HG03159 (cell line): ENCODE measurements at regions not wholly inside any gene's neighbourhood (a gene's known extent, or its start where the extent isn't known, plus 50 kb on each side); places are given as distances from the start of the nearest gene placed in this dataset.

ENCODE experiments used
- ATAC-seq: cut with Tn5 transposase; IDR thresholded peaks from one replicate; pipeline ENCODE4 v1.9.1; 2021; ENCODE audit warnings: mild to moderate bottlenecking, moderate library complexity; ENCODE audit not compliant: unreplicated experiment

DNA sequence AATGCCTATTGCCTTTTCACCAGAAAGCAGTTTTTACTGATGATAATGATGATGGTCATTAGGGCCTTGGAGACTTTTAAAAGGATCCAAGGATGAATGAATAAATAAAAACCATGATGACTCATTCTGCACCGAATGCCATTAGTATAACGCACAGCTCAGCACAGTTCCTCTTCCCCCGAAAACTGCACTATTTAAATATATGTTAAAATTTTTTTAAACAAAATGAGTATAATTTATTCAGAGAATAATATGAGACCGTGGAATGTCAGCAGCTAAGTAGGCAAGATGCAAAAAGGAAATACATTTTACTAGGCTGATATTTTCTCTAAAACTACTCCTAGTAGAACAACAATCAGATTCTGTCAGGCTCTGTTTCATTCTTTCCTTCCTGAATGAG is 83.4 kb upstream of the NANOGP8 start:
- no peak for ATAC-seq

DNA sequence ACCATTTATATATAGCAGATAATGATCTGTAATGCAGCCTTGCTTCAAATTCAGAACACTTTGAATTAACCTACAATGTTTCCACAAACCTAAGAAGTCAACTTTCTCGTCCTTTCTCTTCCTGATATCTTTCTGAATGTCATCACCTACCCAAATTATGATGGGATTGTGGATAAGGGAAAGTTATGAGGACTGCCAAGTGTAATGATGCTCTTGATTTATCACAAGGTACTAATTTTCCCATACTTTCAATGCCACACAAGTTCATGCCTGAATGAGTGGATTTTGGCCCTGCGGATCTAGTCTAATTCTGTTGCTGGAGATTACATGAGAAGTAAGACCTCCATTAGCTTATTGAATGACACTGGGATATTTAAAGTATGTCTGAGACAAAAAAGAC is 82.6 kb upstream of the NANOGP8 start:
- no peak for ATAC-seq

DNA sequence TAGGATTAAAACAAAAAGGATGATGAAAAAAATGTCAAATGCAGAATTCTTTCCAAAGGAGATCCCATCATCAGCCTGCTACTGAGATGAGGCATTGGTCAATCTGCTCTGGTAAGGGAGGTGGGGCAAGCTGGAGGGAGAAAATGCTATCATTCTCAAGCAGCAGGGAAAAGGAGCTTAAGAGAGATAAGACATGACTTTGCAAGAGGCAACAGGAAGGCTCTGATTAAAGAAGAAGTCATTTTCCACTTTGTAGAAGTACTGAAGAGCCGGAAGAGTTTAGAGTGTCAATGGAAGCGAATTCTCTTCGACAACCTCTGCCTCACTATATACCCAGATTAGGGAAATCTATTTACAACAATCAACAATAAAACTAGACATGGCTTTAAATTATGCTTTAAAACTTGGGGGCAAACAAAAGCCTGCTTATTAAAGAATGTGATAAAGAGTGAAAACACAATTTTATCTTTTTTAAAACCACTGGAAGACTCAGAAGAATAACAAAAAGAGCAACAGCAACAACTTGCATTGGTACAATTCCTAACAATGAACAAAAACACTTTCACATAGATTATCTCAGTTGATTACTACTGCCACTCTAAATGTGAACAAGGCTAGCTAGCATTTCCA is 81.8 kb upstream of the NANOGP8 start:
- no peak for ATAC-seq

DNA sequence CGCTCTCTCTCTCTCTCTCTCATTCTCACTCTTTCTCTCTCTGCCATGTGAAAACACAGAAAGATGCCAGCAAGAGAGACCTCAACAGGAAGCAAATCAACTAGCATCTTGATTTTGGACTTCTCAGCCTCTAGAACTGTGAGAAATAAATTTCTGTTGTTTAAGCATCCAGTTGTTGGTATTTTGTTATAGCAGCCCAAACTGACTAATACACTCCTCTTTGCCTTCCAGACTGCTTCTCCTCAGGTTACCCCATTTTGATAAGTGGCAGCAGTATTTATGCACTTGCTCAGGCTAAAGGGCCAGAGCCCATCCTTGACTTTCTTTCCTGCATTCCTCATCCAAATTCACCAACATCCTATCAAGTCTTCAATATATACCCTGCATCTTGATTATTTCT is 76.6 kb upstream of the NANOGP8 start:
- no peak for ATAC-seq

DNA sequence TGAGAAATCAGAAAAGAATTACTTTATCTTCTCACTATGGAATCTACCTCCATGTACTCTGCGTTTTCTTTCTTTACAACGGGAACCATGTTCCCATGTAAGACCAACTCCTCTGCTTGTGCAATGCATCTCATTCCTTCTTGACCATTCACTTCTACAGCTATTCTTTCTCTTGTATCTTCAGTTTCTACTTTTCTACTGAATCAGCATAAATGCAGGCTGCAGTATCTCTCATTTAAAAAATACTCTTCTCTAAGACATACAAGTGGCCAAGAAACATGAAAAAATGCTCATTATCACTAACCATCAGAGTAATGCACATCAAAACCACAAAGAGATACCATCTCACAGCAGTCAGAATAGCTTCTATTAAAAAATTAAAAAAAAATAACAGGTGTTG is 74.1 kb upstream of the NANOGP8 start:
- no peak for ATAC-seq

DNA sequence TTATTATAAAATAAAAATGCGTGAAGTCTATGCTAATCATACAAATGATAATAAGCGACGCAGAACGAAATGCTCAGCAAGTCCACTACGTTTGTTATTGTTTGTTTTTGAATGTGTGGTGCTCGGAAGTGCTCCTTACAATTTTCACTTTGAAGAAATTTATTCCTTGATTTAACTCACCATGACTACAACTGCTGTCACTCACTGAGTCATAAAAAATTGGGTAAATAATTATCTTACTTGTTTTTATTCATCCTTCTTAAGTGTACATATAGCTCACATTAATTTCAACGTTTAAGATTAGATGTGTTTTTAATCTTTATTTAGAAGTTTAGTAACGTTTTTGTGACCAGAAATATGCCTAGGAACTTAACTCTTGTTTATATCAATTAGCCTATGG is 66.7 kb upstream of the NANOGP8 start:
- no peak for ATAC-seq

DNA sequence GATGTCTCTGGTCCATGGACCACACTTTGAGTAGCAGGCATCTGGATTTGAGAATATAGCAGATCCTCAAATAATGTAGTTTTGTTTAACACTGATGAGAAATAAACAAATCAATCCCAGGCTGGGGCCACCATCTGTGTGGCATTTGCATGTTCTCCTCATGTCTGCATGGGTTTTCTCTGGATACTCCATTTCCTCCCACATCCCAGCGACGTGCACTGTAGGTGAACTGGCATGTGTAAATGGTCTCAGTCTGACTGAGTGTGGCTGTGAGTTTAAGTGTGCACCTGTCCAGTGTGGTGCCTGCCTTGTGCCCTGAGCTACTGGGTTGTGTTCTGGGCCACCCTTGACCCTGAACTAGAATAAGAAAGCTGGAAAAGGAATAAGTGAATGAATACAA is 66.3 kb upstream of the NANOGP8 start:
- ATAC-seq = no peak

DNA sequence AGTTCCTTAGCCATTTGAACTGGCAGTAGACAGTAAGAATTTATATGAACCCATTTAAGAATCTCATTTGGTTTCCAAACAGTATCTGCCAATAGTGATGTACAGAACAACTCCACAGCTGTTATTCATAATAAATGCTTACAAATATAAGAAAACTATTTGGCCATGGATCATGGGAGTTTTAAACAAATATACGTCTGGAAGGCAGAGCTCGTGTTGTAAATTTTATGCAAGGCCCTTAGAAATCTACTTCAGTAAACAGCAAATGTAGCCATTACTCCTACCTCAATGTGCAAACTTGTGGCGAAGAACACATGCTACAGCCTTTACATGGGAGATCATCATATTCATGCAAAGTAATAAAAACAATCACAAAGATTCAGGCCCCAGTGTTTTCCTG is 65.3 kb upstream of the NANOGP8 start:
- ATAC-seq = no peak

DNA sequence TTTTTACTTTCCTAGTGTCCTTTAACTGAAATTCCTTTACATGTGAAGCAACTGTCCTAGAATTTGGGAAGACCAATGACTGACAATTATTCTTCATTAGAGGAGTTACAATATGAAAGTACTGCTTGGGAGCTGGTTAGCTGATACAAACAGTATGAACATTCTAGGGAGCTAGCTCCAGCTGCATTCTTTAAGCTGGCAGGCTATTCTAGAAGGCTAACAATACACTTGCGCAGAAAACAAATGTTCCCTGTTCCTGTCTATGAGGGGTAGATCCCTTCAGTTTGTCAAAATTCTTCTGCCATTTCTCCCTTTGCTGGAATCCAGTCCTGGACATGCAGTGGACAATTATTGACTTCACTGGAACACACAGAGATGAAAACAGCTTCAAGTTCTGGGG is 60.2 kb upstream of the NANOGP8 start:
- ATAC-seq = no peak

DNA sequence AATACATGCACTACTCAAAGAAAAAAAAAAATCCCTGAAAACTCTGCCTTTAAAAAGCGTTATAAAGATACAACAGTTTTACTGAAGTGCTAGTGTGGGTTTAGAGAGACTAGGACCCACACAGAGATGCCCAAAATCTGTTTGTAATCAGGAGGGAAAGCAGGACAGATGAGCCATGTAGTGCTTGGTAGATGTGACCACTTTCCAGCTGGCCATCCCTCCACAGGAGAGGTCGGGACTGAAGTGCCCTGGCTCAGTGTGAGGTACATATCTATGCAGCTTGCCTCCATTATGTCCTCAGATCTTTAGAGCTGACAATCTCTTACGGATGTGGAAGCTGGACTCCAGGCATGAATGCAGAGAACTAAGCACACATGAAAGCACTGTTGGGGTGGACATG is 57.5 kb upstream of the NANOGP8 start:
- no peak for ATAC-seq

DNA sequence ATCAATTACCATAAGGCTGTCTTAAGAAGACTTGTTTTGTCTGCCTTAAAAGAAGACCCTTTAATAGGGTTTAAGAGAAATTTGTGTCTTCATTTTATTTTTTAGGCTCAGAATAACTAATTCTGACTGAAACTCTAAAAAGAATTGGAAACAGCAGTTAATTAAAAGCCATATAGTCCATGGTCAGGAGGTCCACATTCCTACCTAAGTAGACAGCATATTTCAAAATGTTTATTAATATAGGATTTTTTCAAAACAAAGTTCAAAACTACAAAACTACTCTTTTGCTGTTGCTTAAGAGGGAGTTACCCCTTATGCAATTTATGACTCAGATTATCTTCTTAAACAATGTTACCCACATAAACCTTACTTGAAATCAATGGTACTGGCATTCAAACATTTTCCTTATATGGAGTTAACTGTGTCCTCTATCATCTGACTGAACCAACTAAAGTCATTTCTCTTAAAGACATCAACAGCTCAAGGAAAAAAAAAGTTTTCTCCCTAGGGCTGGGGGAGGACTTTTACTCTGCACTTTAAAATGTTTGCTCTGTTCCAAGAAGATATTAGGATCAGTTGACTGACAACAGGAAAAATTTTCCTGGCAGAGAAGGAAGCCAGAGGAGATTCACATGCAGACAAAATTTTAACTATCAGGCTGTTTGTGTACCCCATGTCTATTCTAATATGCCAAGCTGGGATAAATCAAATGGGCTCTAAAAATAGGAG is 56.8 kb upstream of the NANOGP8 start:
- no peak for ATAC-seq

DNA sequence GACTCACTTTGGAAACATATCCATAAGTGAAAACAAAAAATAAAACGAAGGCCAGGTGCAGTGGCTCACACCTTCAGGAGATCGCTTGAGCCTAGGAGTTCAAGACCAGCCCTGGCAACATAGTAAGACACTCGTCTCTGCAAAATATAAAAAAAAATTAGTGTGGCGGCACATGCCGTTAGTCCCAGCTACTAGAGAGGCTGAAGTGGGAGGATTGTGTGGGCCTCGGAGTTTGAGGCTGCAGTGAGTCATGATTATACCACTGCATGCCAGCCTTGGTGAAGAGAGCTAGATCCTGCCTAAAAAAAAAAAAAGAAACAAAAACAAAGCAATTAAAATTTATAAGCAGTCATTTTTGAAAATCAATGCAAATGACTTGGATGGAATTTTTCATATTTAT is 54.7 kb upstream of the NANOGP8 start:
- ATAC-seq = no peak

DNA sequence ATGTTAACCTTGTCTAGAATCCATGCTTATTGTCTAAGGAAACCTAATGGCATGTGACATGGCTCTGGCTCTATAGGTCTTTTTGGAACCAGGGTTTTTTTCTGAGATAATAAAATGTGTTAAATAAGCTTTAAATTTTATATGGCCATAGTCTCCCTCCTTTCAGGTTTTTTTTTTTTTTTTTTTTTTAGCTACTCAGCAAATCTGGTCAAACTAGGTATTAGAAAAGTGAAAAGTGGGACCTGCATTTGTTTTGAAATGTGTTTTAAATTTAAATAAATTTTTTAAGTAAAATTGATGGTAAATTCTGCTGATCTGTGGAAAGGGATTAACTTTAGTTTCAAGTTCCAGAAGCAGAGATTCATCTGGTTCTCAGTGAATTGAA is 52.1 kb upstream of the NANOGP8 start:
- ATAC-seq = no peak

DNA sequence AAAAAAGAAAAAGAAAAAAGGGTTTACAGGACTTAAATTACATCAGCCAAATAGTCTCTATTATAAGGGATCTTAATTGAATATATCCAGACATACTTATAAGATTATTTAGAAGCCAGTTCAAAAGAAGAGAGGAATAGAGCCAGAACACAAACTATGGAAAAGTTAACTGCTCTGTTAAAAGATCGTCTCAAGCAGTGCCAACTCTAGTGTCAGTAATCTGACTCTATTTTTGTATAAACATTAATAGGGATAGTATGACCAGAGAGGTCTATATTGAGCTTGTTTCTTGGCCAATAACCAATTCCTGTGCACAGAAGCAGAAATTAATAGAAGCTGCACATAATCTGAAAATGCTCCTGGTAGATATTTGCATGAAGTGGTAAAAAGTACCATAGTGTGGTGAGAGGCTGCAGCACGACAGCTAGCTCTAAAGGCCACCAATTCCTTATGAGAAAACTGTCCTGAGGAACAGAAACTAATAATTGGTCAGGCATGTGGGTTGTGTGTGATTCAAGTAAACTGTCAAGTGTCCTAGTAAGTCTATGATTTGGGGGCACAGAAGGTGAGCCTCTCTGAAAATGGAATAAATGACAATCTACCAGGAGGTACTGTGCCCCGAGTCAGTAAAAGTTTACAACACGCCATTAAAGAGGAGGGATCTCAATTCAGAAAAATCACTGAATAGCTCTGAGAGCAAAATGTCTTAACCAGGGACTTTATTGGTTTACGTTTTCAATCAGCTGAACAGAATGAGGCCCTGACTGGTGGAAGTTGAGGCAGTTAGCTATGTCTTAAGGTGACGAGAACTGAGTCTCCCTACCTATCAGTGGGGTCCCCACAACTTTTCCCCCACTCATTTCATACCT is 51.5 kb upstream of the NANOGP8 start:
- peak; percentile 98 for ATAC-seq
